Activated B cell treated with CpG ODN at 0.5 μM for 24 hours (primary cell): ENCODE measurements at regions not wholly inside any gene's neighbourhood (a gene's known extent, or its start where the extent isn't known, plus 50 kb on each side); places are given as distances from the start of the nearest gene placed in this dataset.

Experiments
- ATAC-seq: fragments of 200-7000 bp; cut with Tn5 transposase; one replicate; pipeline ENCODE4 v1.10.0; 2021; ENCODE audit warnings: low read depth, mild to moderate bottlenecking, moderate library complexity
- CTCF ChIA-PET: fragments of 350-600 bp; sonication (Branson Sonifier 250); formaldehyde crosslinking; loops from one replicate; lab custom pipeline; 2021; ENCODE audit warnings: antibody characterized with exemption; lab: Charles Lee
- POLR2A ChIA-PET: fragments of 350-600 bp; sonication (Branson Sonifier 250); formaldehyde crosslinking; loops from one replicate; lab custom pipeline; 2021; ENCODE audit warnings: antibody characterized with exemption; lab: Charles Lee
- DNase-seq: peaks from one replicate; pipeline ENCODE4 v3.0.0; 2022
- H3K27ac Mint-ChIP-seq: one replicate; pipeline ENCODE4 v1.8.0; 2020; ENCODE audit warnings: mixed read lengths
- H3K27me3 Mint-ChIP-seq: one replicate; pipeline ENCODE4 v1.8.0; 2021; ENCODE audit warnings: mixed read lengths
- H3K36me3 Mint-ChIP-seq: one replicate; pipeline ENCODE4 v1.8.0; 2021; ENCODE audit warnings: low read depth, mixed read lengths
- H3K4me1 Mint-ChIP-seq: one replicate; pipeline ENCODE4 v1.8.0; 2021; ENCODE audit warnings: mixed read lengths
- H3K4me3 Mint-ChIP-seq: one replicate; pipeline ENCODE4 v1.8.0; 2020; ENCODE audit warnings: mild to moderate bottlenecking, mixed read lengths
- H3K9me3 Mint-ChIP-seq: one replicate; pipeline ENCODE4 v1.8.0; 2020; ENCODE audit warnings: mixed read lengths
- intact Hi-C: fragments of 100-400 bp; cut with micrococcal nuclease; formaldehyde crosslinking; loops from one replicate; pipeline ENCODE4 v1.15.1; 2024
- TF ChIP-seq, protein P1 (sequence below): fragments of 200-600 bp; IDR thresholded peaks from one replicate; pipeline ENCODE4 v1.8.0; 2022; ENCODE audit warnings: antibody characterized with exemption, mild to moderate bottlenecking

DNA sequence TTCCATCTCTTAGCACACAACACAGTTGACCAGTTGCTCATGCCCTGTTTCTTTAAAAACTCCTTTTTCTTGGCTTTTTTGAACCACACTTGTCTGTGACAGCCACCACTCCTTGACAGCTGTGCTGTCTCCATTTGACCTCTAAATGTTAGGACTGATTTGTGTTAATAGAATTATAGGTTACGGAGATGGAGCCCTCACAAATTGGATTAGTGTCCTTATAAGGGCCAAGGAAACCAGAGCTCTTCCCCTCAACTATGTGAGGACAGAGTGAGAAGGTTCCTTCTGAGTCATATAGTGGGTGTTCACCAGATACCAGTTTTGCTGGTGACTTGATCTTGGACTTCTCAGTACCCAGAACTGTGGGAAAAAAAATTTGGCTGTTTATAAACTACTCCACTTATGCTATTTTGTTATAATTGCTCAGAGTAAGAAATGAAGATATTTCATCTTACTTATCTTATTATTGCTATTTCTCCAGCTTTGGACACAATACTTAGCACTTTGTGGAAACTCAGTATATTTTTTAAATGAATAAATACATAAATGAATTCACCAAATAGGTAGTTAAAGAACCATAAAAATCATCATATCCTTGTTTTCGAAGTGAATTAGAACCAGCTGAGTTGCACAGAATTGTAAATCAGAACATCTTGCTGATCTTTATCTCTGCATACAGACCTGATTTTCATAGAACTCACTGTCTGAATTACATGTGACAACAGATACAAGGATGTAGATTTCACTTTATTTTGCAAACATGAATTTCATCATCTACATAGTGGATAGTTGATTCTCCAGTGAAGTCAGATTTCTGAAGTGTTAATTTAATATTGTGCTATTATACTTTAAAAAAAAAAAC lies 598.5 kb upstream of the IRAK1BP1 start:
- ATAC-seq = no peak
- intact Hi-C loops = no loop called here
- Mint-ChIP-seq H3K4me3 (no peak overlapping the region), H3K36me3 (no peaks in the 10 kb centered on the region), H3K4me1 (no peaks in the 10 kb centered on the region), H3K27ac (no peak overlapping the region), H3K27me3 (no peaks in the 10 kb centered on the region), H3K9me3 (no peaks in the 10 kb centered on the region)
- no peak for DNase-seq
- ChIA-PET POLR2A (no interaction called here), CTCF (no interaction called here)
- TF ChIP-seq, protein P1, sequence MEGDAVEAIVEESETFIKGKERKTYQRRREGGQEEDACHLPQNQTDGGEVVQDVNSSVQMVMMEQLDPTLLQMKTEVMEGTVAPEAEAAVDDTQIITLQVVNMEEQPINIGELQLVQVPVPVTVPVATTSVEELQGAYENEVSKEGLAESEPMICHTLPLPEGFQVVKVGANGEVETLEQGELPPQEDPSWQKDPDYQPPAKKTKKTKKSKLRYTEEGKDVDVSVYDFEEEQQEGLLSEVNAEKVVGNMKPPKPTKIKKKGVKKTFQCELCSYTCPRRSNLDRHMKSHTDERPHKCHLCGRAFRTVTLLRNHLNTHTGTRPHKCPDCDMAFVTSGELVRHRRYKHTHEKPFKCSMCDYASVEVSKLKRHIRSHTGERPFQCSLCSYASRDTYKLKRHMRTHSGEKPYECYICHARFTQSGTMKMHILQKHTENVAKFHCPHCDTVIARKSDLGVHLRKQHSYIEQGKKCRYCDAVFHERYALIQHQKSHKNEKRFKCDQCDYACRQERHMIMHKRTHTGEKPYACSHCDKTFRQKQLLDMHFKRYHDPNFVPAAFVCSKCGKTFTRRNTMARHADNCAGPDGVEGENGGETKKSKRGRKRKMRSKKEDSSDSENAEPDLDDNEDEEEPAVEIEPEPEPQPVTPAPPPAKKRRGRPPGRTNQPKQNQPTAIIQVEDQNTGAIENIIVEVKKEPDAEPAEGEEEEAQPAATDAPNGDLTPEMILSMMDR = no peak

DNA sequence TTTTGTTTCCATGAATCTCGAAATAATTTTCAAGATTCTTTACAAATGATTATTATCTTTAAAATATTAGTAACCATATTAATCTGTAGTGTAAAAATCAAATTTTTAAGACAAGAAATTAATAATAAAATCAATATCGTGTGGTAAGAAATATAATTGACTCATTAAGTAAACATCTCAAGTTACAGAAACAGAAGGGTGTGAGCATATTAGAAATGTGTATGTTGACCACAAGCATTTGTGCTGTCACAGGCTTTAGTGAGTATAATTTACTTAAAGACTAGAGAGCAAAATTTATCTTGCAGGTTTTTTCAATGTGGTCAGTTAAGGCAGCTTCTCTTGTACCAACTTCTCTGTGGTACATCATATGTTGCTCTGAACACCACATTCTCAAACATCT lies 566.5 kb upstream of the IRAK1BP1 start:
- ATAC-seq = no peak
- H3K9me3 Mint-ChIP-seq = peaks cover 2% of the 10 kb centered on the region
- CTCF ChIA-PET = no interaction called here

DNA sequence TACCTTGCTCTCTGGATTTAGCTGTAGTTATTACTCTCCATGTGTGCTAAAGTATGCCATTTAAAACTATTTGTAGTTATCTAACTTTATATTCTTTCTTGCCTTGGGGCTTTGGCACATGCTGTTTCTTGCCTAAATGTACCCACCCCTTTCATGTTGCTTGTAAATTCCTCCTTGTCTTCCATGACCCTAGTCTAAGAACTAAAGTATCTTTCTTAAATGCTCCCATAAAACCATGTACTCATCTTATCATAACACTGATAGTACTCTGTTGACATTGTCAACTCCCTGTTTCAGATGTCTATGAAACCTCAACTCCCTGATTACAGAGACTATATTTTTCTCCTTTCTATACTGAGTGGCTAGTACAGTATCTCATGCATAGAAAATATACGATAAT lies 564.9 kb upstream of the IRAK1BP1 start:
- ATAC-seq = no peak
- Mint-ChIP-seq H3K27me3 (no peaks in the 10 kb centered on the region), H3K4me1 (no peaks in the 10 kb centered on the region), H3K9me3 (peaks cover 2% of the 10 kb centered on the region), H3K36me3 (no peaks in the 10 kb centered on the region), H3K27ac (no peak overlapping the region), H3K4me3 (no peak overlapping the region)
- ChIA-PET CTCF (no interaction called here), POLR2A (no interaction called here)
- no peak for DNase-seq
- intact Hi-C loops = no loop called here
- TF ChIP-seq, protein P1 = no peak

More for the DNA sequence above, 566.5 kb upstream of the IRAK1BP1 start:
- Mint-ChIP-seq H3K4me1 (no peaks in the 10 kb centered on the region), H3K27ac (no peak overlapping the region), H3K4me3 (no peak overlapping the region), H3K27me3 (no peaks in the 10 kb centered on the region), H3K36me3 (no peaks in the 10 kb centered on the region)
- no peak for DNase-seq
- TF ChIP-seq, protein P1 = no peak
- intact Hi-C loops = no loop called here
- POLR2A ChIA-PET = no interaction called here

DNA sequence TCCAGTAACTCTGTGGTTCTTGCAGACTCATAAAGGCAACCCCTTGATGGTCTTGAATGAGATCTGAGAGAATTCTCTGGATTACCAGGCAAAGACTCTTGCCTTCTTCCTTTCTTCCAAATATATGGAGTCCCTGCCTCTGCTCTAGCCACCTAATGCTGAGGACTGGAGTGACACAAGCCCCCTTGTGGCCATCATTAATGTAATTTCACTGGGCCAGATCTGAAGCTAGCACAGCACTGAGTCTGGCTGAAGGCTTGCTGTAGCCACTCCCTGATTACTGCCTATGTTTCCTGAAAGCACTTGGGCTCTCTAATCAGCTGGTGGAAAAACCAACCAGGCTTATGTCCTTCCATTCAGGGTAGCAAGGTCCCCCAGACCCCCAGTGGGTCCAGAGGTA lies 559.3 kb upstream of the IRAK1BP1 start:
- Mint-ChIP-seq H3K4me3 (no peak overlapping the region), H3K4me1 (no peaks in the 10 kb centered on the region), H3K27ac (no peak overlapping the region), H3K36me3 (no peaks in the 10 kb centered on the region), H3K9me3 (peaks cover 6% of the 10 kb centered on the region), H3K27me3 (no peaks in the 10 kb centered on the region)
- DNase-seq (no peak), ATAC-seq (no peak)
- intact Hi-C loops = no loop called here
- TF ChIP-seq, protein P1 = no peak
- POLR2A ChIA-PET = no interaction called here
- CTCF ChIA-PET = no interaction called here

DNA sequence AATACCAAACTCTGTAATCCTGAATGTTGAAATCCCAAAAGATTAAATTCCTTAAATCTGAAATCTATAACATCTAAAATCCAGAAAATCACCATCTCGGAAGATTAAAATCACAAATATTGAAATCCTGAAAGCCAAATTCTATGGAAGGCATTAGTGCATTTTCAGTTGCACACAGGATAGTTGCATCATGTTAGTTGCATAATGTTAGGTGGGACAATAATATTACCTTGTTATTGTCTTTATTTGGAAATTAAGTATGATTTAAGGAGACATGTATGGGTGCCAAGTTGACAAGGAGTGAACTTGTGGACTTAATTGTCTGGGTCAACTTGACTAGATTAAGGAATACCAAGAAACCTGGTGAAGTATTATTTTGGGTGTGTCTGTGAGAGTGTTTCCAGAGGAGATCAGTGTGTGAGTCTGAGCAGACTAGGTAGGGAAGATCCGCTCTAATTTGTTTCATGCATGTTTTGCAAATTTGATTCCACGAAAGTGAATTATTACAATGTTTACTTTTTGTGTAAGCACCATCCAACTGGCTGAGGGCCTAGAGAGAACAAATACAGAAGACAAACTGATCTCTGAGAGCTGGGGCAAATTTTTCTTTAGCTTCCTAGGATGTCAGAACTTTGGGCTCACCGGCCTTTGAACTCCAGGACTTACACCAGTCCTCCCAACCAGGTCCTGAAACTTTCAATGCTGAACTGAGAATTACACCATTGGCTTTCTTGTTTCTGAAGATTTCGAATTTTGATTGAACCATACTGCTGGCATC lies 545.1 kb upstream of the IRAK1BP1 start:
- Mint-ChIP-seq H3K4me1 (no peaks in the 10 kb centered on the region), H3K4me3 (no peak overlapping the region), H3K27me3 (no peaks in the 10 kb centered on the region), H3K36me3 (no peaks in the 10 kb centered on the region), H3K9me3 (peaks cover 5% of the 10 kb centered on the region), H3K27ac (no peak overlapping the region)
- intact Hi-C loops = no loop called here
- ATAC-seq = no peak
- CTCF ChIA-PET = no interaction called here
- TF ChIP-seq, protein P1 = no peak
- DNase-seq = no peak
- POLR2A ChIA-PET = no interaction called here
